ENCODE measurements at regions not wholly inside any gene's neighbourhood (a gene's known extent, or its start where the extent isn't known, plus 50 kb on each side); places are given as distances from the start of the nearest gene placed in this dataset.

DNA sequence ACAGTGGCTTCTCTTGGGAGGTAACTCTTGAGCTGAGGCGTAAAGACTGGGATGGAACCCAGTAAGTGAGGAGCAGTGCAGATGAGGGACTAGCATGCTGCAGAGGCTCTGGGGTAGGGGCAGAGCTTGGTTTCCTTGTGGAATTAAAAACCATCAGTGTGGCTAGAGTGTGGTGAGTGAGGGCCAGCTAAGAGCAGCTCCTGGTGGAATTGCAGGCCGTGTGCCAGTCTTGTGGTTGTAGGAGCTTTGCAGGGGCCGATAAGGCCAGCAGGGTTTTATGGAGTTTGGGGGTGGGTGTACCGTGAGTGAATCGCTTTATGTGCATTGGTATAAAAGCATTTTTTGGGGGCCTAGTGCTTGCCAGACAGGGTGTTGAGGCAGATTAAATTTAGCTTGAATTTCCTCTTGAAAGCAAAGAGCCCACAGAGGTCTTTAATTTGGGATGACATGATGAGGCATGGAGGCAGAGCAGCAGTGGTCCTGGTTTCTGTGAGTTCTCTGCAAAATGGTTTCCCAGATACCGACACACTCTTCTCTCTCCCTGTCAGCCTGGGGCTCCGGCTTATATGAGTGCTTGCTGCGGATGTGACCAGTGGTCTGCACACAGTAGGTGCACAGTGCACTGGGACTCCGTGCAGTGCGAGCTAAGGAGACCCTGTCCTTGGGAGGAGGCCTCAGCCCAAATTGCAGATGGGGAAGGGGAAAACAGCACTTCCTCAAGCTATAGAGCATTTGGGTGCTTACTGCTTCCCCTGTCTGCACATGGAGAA, 176.4 kb upstream of the PITX1 start:
- no peaks in the 10 kb centered on the region for H3K36me3 ChIP-seq
- no peaks in the 10 kb centered on the region for H3K9me3 ChIP-seq
- WGBS = 93% methylated on average over 10 of the region's 10 CpGs
- H3K4me1 ChIP-seq = no peaks in the 10 kb centered on the region
- TF ChIP-seq POLR2A (IDR thresholded peaks at IDR 0.05) (no peak), CTCF (IDR thresholded peaks at IDR 0.05) (no peak), EP300 (IDR thresholded peaks at IDR 0.05) (no peak), POLR2AphosphoS5 (IDR thresholded peaks at IDR 0.05) (no peak)
- H3K4me3 ChIP-seq = no peak overlapping the region
- H3K27ac ChIP-seq = no peak overlapping the region
- no peak for DNase-seq (ENCODE audit: low spot score in 2 of 2)
- H3K27me3 ChIP-seq = no peaks in the 10 kb centered on the region

- H3K27ac ChIP-seq = no peak overlapping the region
- peak; percentile 41 to 66 for DNase-seq (ENCODE audit: low spot score in 2 of 2)
- TF ChIP-seq POLR2A (IDR thresholded peaks at IDR 0.05) (no peak), CTCF (IDR thresholded peaks at IDR 0.05) (no peak), POLR2AphosphoS5 (IDR thresholded peaks at IDR 0.05) (no peak), EP300 (IDR thresholded peaks at IDR 0.05) (no peak)
- H3K4me1 ChIP-seq = no peaks in the 10 kb centered on the region
- H3K27me3 ChIP-seq = no peaks in the 10 kb centered on the region
- 75% methylated on average over 9 of the region's 11 CpGs for WGBS
- no peak overlapping the region for H3K4me3 ChIP-seq
- no peaks in the 10 kb centered on the region for H3K9me3 ChIP-seq
- H3K36me3 ChIP-seq = no peaks in the 10 kb centered on the region
Measured at GRCh38 chr5:135208903-135209721, 175.1 kb upstream of the PITX1 start.

GRCh38 chr5:135208555-135208902, 174.5 kb upstream of the PITX1 start:
- 59% methylated on average over 2 of the region's 2 CpGs for WGBS
- Histone ChIP-seq H3K27ac (no peak overlapping the region), H3K9me3 (no peaks in the 10 kb centered on the region), H3K4me1 (no peaks in the 10 kb centered on the region), H3K4me3 (no peak overlapping the region), H3K36me3 (no peaks in the 10 kb centered on the region), H3K27me3 (no peaks in the 10 kb centered on the region)
- no peak for DNase-seq (ENCODE audit: low spot score in 2 of 2)
- TF ChIP-seq POLR2AphosphoS5 (IDR thresholded peaks at IDR 0.05) (no peak), EP300 (IDR thresholded peaks at IDR 0.05) (no peak), CTCF (IDR thresholded peaks at IDR 0.05) (no peak)

DNA sequence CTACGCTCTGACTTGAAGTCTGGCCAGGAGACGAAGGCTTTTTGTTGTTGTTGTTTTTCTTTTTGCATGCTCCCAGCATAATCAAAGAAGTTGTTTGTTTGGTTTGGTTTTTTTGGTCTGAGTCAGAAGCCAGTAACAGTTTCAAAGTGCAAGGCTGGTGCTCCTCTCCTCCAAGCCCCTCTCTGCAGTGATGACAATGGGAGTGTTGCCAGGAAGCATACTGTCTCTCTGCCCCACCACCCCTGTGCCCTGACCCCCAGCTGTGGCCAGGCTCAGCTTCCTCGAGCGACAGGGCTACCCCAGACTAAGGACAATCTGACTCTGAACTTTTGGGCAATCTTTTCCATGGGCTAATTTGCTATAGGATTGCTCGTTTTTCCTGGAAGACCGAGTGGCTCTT, 173.8 kb upstream of the PITX1 start:
- no peak overlapping the region for H3K27ac ChIP-seq
- WGBS = 59% methylated on average over 6 of the region's 6 CpGs
- H3K9me3 ChIP-seq = no peaks in the 10 kb centered on the region
- no peak overlapping the region for H3K4me3 ChIP-seq
- no peaks in the 10 kb centered on the region for H3K4me1 ChIP-seq
- H3K27me3 ChIP-seq = no peaks in the 10 kb centered on the region
- no peaks in the 10 kb centered on the region for H3K36me3 ChIP-seq
- no peak for TF ChIP-seq POLR2AphosphoS5 (IDR thresholded peaks at IDR 0.05)
- no peak for TF ChIP-seq CTCF (IDR thresholded peaks at IDR 0.05)
- no peak for TF ChIP-seq EP300 (IDR thresholded peaks at IDR 0.05)
- TF ChIP-seq POLR2A (IDR thresholded peaks at IDR 0.05) = no peak
- DNase-seq (ENCODE audit: low spot score in 2 of 2) = peak in 1 of 2 donors; percentile 40

DNA sequence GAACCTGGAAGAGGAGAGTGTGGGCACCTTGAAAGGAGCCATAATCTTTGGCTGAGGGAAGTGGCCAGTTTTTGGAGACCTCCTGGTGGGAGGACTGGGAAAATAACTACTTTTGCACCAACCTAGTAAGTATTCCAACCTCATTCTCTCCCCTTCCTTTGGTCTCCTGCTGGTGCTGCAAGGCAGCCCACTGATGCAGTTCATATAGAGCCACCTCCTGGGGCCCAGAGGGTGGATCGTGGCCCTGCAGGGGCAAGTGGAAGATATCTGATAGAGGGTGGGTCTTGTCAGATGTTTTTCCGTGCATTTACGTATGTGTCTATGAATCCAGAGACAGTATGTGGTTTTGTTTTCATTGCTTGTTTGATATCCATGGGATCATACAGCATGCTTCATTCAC, 172.8 kb upstream of the PITX1 start:
- no peaks in the 10 kb centered on the region for H3K9me3 ChIP-seq
- H3K36me3 ChIP-seq = no peaks in the 10 kb centered on the region
- TF ChIP-seq POLR2A (IDR thresholded peaks at IDR 0.05) (no peak), CTCF (IDR thresholded peaks at IDR 0.05) (no peak), POLR2AphosphoS5 (IDR thresholded peaks at IDR 0.05) (no peak), EP300 (IDR thresholded peaks at IDR 0.05) (no peak)
- WGBS = 88% methylated on average over 3 of the region's 3 CpGs
- no peak overlapping the region for H3K4me3 ChIP-seq
- no peak overlapping the region for H3K27ac ChIP-seq
- no peaks in the 10 kb centered on the region for H3K27me3 ChIP-seq
- no peak for DNase-seq (ENCODE audit: low spot score in 2 of 2)
- no peaks in the 10 kb centered on the region for H3K4me1 ChIP-seq
